ENCODE measurements at regions not wholly inside any gene's neighbourhood (a gene's known extent, or its start where the extent isn't known, plus 50 kb on each side); places are given as distances from the start of the nearest gene placed in this dataset.

DNA sequence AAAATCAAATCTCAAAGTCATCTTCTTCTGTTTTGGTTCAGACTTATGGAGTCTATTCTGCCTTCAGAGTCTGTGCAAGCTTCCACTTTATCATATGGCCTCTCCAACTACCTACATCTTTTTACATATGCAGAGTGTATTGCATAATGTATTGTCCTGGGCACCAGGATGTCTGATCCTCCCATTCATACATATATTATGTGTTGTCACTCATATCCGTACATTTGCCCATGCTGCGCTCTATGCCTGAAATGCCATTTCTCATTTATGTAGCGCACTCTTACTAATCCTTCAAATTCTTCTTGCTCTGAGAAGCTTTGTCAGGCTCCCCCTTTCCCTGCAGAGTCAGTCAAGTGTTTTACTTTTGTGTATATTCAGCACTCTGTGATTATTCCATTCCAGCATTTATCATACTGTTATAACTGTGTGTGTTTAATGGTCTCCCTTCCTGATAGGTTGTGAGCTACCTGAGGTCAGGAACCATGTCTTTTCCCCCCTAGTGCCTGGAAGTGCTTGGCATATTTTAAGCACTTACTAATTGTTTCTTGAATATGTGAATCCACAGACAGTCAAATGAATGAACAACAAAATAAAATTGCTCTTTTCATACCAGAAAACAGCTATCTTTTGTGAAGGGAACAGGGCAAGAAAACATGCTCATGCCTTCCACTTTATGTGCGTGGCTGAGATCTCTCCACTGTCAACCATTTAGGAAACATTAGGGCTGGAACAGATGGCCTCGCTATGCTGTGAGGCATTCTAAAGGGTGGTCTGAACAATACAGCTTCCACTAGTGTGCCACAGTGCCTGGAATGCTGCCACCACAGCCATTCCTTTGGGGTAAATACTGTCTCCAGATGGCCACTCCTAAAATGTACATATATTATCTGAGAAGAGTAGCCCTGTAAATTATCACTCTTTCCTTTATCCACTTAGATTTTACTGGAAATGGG is 81.8 kb downstream of the GLUD2 start:
- Histone ChIP-seq H3K27ac (ENCODE audit: low read depth, low read length) (no peak overlapping the region), H3K27me3 (ENCODE audit: insufficient read depth, low read length, poor library complexity, severe bottlenecking) (no peaks in the 10 kb centered on the region), H3K4me3 (ENCODE audit: low read length) (no peak overlapping the region), H3K36me3 (ENCODE audit: insufficient read depth, low read length) (no peaks in the 10 kb centered on the region), H3K4me1 (ENCODE audit: insufficient read depth, low read length) (no peaks in the 10 kb centered on the region), H3K9me3 (ENCODE audit: low read length) (no peaks in the 10 kb centered on the region)
- no peak for DNase-seq
- ChIA-PET POLR2A (no interaction called here), CTCF (no interaction called here)
- H3K27ac Mint-ChIP-seq: no peak overlapping the region
- H3K36me3 Mint-ChIP-seq: no peaks in the 10 kb centered on the region
- no peaks in the 10 kb centered on the region for H3K4me1 Mint-ChIP-seq
- H3K9me3 Mint-ChIP-seq: no peaks in the 10 kb centered on the region
- H3K4me3 Mint-ChIP-seq: no peak overlapping the region
- H3K27me3 Mint-ChIP-seq: peaks cover 0 to 4% of the 10 kb centered on the region in 2 donors

DNA sequence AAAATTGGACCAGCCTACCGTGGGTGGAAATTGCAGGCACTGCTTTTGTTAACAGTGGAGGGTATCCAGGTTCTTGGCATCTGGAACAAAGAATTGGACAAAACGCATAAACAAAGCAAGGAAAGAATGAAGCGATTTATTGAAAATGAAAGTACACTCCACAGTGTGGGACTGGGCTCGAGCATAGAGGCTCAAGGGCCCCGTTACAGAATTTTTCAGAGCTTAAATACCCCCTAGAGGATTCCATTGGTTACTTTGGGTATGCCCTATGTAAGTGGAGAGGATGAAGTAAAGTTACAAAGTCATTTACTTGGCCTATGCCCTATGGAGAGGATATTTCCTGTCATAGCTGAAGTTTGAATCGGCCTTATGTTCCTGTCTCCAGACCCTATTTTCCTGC is 85.3 kb downstream of the GLUD2 start:
- H3K27ac ChIP-seq (ENCODE audit: low read depth, low read length): no peak overlapping the region
- no peak for DNase-seq
- H3K27me3 ChIP-seq (ENCODE audit: insufficient read depth, low read length, poor library complexity, severe bottlenecking): no peaks in the 10 kb centered on the region
- Mint-ChIP-seq H3K36me3 (no peaks in the 10 kb centered on the region), H3K9me3 (peaks cover 0 to 2% (median 0%) of the 10 kb centered on the region in 5 donors), H3K27me3 (peaks cover 0 to 3% of the 10 kb centered on the region in 2 donors), H3K4me1 (no peaks in the 10 kb centered on the region), H3K4me3 (no peak overlapping the region), H3K27ac (no peak overlapping the region)
- ChIA-PET POLR2A (no interaction called here), CTCF (no interaction called here)
- H3K9me3 ChIP-seq (ENCODE audit: low read length): no peaks in the 10 kb centered on the region
- H3K36me3 ChIP-seq (ENCODE audit: insufficient read depth, low read length): no peaks in the 10 kb centered on the region
- no peak overlapping the region for H3K4me3 ChIP-seq (ENCODE audit: low read length)
- H3K4me1 ChIP-seq (ENCODE audit: insufficient read depth, low read length): no peaks in the 10 kb centered on the region

DNA sequence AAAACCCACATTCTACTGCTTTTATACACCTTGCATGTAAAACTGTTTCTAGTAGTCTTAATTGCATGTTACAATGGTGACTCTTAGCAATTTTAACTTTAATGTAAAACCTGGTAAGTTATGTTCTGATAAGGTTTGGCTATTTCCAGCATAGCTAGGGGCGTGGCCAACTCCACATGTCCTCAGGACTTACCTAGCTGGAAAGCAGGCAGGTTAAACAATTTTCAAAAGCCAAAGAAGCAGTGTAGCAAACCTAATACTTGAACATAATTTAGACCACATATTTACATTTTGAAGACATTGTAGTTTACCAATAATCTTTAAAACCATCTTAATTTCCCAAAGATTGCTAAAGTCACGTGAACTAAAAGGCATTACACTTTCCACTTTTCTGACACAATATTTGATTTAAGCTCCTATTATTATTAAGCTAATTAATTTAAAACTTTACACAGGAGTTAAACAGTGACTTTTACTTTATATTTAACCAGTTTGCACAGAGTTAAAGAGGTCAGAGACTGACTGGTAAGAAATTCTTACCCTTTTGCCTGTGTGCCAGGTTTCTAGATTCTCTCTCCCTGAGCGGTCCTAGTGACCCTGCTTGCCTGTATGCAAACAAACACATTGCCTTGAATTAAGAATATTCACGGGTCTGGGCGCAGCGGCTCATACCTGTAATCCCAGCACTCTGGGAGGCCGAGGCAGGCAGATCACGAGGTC is 88.2 kb downstream of the GLUD2 start:
- ChIA-PET CTCF (no interaction called here), POLR2A (no interaction called here)
- H3K4me3 Mint-ChIP-seq: no peak overlapping the region
- no peak for DNase-seq
- peaks cover 0 to 2% (median 0%) of the 10 kb centered on the region in 5 donors for H3K9me3 Mint-ChIP-seq
- no peaks in the 10 kb centered on the region for H3K27me3 ChIP-seq (ENCODE audit: insufficient read depth, low read length, poor library complexity, severe bottlenecking)
- no peaks in the 10 kb centered on the region for H3K4me1 ChIP-seq (ENCODE audit: insufficient read depth, low read length)
- no peaks in the 10 kb centered on the region for H3K4me1 Mint-ChIP-seq
- H3K36me3 Mint-ChIP-seq: no peaks in the 10 kb centered on the region
- no peaks in the 10 kb centered on the region for H3K9me3 ChIP-seq (ENCODE audit: low read length)
- no peak overlapping the region for H3K27ac Mint-ChIP-seq
- H3K27me3 Mint-ChIP-seq: peaks cover 0 to 3% of the 10 kb centered on the region in 2 donors
- H3K27ac ChIP-seq (ENCODE audit: low read depth, low read length): no peak overlapping the region
- no peak overlapping the region for H3K4me3 ChIP-seq (ENCODE audit: low read length)
- no peaks in the 10 kb centered on the region for H3K36me3 ChIP-seq (ENCODE audit: insufficient read depth, low read length)

DNA sequence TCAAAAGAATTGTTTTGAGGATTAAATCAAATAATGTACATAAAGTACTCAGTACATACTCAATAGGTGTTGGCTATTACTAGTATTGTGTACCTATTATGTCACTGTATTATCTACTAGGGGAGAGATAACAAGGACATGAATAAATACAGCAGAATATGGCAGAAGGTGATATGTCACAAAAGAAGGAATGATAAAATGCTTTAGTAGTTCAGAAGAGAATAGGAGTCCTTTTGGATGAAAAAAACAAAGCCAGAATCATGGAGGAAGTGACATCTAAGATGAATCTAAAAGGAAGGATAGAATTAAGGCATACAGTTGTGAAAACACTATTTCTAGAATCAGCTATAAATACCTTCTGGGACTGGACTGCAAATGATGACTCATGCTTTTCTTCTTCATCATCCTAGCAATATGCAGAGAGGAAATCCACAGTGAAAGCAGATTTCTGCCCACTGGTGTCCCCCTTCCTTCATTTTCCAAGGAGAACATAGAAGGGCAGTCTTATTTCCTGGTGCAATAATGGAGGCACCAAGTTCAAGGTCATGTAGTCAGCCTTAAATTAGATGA is 98.7 kb downstream of the GLUD2 start:
- ChIA-PET POLR2A (no interaction called here), CTCF (no interaction called here)
- H3K9me3 ChIP-seq (ENCODE audit: low read length): no peaks in the 10 kb centered on the region
- Mint-ChIP-seq H3K27me3 (no peaks in the 10 kb centered on the region), H3K27ac (no peak overlapping the region), H3K4me3 (no peak overlapping the region), H3K4me1 (no peaks in the 10 kb centered on the region), H3K36me3 (no peaks in the 10 kb centered on the region), H3K9me3 (peaks cover 0 to 3% (median 0%) of the 10 kb centered on the region in 5 donors)
- H3K27ac ChIP-seq (ENCODE audit: low read depth, low read length): no peak overlapping the region
- DNase-seq: no peak
- H3K4me3 ChIP-seq (ENCODE audit: low read length): no peak overlapping the region
- H3K36me3 ChIP-seq (ENCODE audit: insufficient read depth, low read length): no peaks in the 10 kb centered on the region
- no peaks in the 10 kb centered on the region for H3K27me3 ChIP-seq (ENCODE audit: insufficient read depth, low read length, poor library complexity, severe bottlenecking)
- H3K4me1 ChIP-seq (ENCODE audit: insufficient read depth, low read length): no peaks in the 10 kb centered on the region

- Mint-ChIP-seq H3K9me3 (peaks cover 0 to 2% (median 0%) of the 10 kb centered on the region in 5 donors), H3K36me3 (no peaks in the 10 kb centered on the region), H3K27me3 (peaks cover 0 to 2% of the 10 kb centered on the region in 2 donors), H3K4me3 (no peak overlapping the region), H3K27ac (no peak overlapping the region), H3K4me1 (no peaks in the 10 kb centered on the region)
- no peaks in the 10 kb centered on the region for H3K9me3 ChIP-seq (ENCODE audit: low read length)
- H3K27me3 ChIP-seq (ENCODE audit: insufficient read depth, low read length, poor library complexity, severe bottlenecking): no peaks in the 10 kb centered on the region
- H3K4me1 ChIP-seq (ENCODE audit: insufficient read depth, low read length): no peaks in the 10 kb centered on the region
- ChIA-PET POLR2A (no interaction called here), CTCF (no interaction called here)
- no peak for DNase-seq
- H3K36me3 ChIP-seq (ENCODE audit: insufficient read depth, low read length): no peaks in the 10 kb centered on the region
- H3K27ac ChIP-seq (ENCODE audit: low read depth, low read length): no peak overlapping the region
- no peak overlapping the region for H3K4me3 ChIP-seq (ENCODE audit: low read length)
These were observed 102.8 kb downstream of the GLUD2 start for GRCh38 chrX:121150217-121150616.

DNA sequence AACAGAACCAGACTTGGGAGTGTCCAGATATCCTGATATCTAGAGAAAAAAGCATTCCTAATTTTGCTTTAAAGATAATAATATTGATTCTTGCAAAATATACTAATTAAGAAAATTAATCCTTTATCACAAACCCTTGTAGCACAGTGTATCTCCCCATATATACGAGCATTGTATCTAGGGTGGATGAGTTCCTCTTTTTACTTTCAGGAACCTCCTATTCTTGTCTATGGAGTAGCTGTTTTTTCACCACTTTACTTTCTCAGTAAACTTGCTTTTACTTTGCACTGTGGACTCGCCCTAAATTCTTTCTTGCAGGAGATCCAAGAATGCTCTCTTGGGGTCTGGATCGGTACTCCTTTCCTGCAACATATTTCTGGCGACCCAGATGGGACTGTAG is 103.9 kb downstream of the GLUD2 start:
- H3K27ac ChIP-seq (ENCODE audit: low read depth, low read length): no peak overlapping the region
- no peak overlapping the region for H3K27ac Mint-ChIP-seq
- H3K4me1 ChIP-seq (ENCODE audit: insufficient read depth, low read length): no peaks in the 10 kb centered on the region
- no peaks in the 10 kb centered on the region for H3K36me3 Mint-ChIP-seq
- DNase-seq: no peak
- ChIA-PET POLR2A (no interaction called here), CTCF (no interaction called here)
- H3K27me3 ChIP-seq (ENCODE audit: insufficient read depth, low read length, poor library complexity, severe bottlenecking): no peaks in the 10 kb centered on the region
- no peaks in the 10 kb centered on the region for H3K36me3 ChIP-seq (ENCODE audit: insufficient read depth, low read length)
- H3K4me1 Mint-ChIP-seq: no peaks in the 10 kb centered on the region
- H3K4me3 ChIP-seq (ENCODE audit: low read length): no peak overlapping the region
- no peaks in the 10 kb centered on the region for H3K9me3 ChIP-seq (ENCODE audit: low read length)
- H3K27me3 Mint-ChIP-seq: peaks cover 0 to 3% of the 10 kb centered on the region in 2 donors
- peaks cover 0 to 2% (median 0%) of the 10 kb centered on the region in 5 donors for H3K9me3 Mint-ChIP-seq
- H3K4me3 Mint-ChIP-seq: no peak overlapping the region

GRCh38 chrX:121154858-121155404 is 107.5 kb downstream of the GLUD2 start:
- Mint-ChIP-seq H3K27me3 (peaks cover 0 to 6% of the 10 kb centered on the region in 2 donors), H3K9me3 (no peaks in the 10 kb centered on the region), H3K4me1 (no peaks in the 10 kb centered on the region), H3K27ac (no peak overlapping the region), H3K36me3 (no peaks in the 10 kb centered on the region), H3K4me3 (no peak overlapping the region)
- Histone ChIP-seq H3K4me1 (ENCODE audit: insufficient read depth, low read length) (no peaks in the 10 kb centered on the region), H3K27ac (ENCODE audit: low read depth, low read length) (no peak overlapping the region), H3K27me3 (ENCODE audit: insufficient read depth, low read length, poor library complexity, severe bottlenecking) (no peaks in the 10 kb centered on the region), H3K4me3 (ENCODE audit: low read length) (no peak overlapping the region), H3K36me3 (ENCODE audit: insufficient read depth, low read length) (no peaks in the 10 kb centered on the region), H3K9me3 (ENCODE audit: low read length) (no peaks in the 10 kb centered on the region)
- DNase-seq: no peak
- ChIA-PET CTCF (no interaction called here), POLR2A (no interaction called here)

DNA sequence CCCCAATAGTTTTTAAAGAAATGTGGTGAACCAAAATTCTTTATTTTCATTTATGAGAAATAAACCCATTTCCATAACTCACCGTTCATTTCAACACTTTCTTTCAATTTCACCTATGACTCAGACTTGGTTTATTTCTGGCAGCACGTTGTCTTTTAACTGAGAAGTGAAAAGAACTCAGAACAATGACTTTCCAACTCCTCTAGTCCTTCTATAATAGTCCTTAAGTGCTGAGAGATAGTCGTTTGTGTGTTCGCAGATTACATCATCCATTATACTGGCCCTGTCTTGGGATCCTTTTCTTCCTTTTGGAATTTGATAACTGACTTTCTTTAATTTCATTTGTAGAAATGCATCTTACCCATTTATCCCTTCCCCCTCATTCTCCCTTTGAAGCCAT is 113.6 kb downstream of the GLUD2 start:
- CTCF ChIA-PET: no interaction called here
- Mint-ChIP-seq H3K27ac (no peak overlapping the region), H3K36me3 (no peaks in the 10 kb centered on the region)

More for the DNA sequence above, 113.6 kb downstream of the GLUD2 start:
- Histone ChIP-seq H3K9me3 (ENCODE audit: low read length) (no peaks in the 10 kb centered on the region), H3K36me3 (ENCODE audit: insufficient read depth, low read length) (no peaks in the 10 kb centered on the region), H3K27me3 (ENCODE audit: insufficient read depth, low read length, poor library complexity, severe bottlenecking) (no peaks in the 10 kb centered on the region), H3K4me3 (ENCODE audit: low read length) (no peak overlapping the region), H3K4me1 (ENCODE audit: insufficient read depth, low read length) (no peaks in the 10 kb centered on the region), H3K27ac (ENCODE audit: low read depth, low read length) (no peak overlapping the region)
- Mint-ChIP-seq H3K4me1 (peaks cover 0 to 8% (median 0%) of the 10 kb centered on the region in 3 donors), H3K4me3 (no peak overlapping the region), H3K9me3 (peaks cover 0 to 2% (median 0%) of the 10 kb centered on the region in 5 donors), H3K27me3 (peaks cover 0 to 4% of the 10 kb centered on the region in 2 donors)
- POLR2A ChIA-PET: no interaction called here
- DNase-seq: no peak
